ENCODE measurements at regions not wholly inside any gene's neighbourhood (a gene's known extent, or its start where the extent isn't known, plus 50 kb on each side); places are given as distances from the start of the nearest gene placed in this dataset.

DNA sequence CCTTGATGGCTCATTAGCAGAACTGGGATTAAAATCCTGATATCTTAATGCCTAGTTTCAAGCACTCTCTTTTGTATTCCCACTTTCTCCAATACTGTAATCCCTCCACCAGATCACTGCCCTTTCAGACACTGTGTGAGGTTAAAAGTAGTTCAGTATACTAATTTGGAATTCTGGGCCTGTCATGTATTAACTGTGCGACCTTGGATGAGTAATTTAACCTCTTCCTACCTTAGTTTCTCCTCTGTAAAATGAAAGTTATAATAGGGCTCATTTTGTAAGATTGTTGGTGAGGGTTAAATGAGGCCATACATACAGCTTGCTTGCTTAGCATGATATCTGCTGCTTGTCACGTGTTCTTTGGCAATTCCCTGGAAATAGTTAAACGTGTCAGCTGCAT lies 207.3 kb upstream of the HS3ST1 start:
- TF ChIP-seq CEBPB (IDR thresholded peaks at IDR 0.05; ENCODE audit: low read depth, low read length) (no peak), POLR2A (IDR thresholded peaks at IDR 0.05; ENCODE audit: control extremely low read depth in 1 of 2, low read depth in 2 of 2, low read length in 2 of 2) (no peak), POLR2AphosphoS5 (IDR thresholded peaks at IDR 0.05; ENCODE audit: low read depth, low read length) (no peak), ZNF274 (IDR thresholded peaks at IDR 0.05; ENCODE audit: borderline replicate concordance, extremely low read depth, low read length) (no peak), CREB1 (IDR thresholded peaks at IDR 0.05) (no peak)
- TF ChIP-seq, protein P1, sequence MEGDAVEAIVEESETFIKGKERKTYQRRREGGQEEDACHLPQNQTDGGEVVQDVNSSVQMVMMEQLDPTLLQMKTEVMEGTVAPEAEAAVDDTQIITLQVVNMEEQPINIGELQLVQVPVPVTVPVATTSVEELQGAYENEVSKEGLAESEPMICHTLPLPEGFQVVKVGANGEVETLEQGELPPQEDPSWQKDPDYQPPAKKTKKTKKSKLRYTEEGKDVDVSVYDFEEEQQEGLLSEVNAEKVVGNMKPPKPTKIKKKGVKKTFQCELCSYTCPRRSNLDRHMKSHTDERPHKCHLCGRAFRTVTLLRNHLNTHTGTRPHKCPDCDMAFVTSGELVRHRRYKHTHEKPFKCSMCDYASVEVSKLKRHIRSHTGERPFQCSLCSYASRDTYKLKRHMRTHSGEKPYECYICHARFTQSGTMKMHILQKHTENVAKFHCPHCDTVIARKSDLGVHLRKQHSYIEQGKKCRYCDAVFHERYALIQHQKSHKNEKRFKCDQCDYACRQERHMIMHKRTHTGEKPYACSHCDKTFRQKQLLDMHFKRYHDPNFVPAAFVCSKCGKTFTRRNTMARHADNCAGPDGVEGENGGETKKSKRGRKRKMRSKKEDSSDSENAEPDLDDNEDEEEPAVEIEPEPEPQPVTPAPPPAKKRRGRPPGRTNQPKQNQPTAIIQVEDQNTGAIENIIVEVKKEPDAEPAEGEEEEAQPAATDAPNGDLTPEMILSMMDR (IDR thresholded peaks at IDR 0.05; ENCODE audit: control extremely low read depth in 1 of 3, insufficient read depth in 1 of 3, low read depth in 1 of 3, low read length in 3 of 3), result no peak
